ENCODE measurements at regions not wholly inside any gene's neighbourhood (a gene's known extent, or its start where the extent isn't known, plus 50 kb on each side); places are given as distances from the start of the nearest gene placed in this dataset.

GRCh38 chr14:97705976-97706375 is 908.8 kb downstream of the VRK1 start (continued):
- TF ChIP-seq ZNF449 (tag by site-specific recombination; IDR thresholded peaks at IDR 0.05) = no peak

GRCh38 chr14:97706819-97707218 is 909.6 kb downstream of the VRK1 start:
- ChIA-PET CTCF (no interaction called here), POLR2A (no interaction called here)
- TF ChIP-seq HIC1 (tag by site-specific recombination; IDR thresholded peaks at IDR 0.05) (no peak), ZNF664 (tag by site-specific recombination; IDR thresholded peaks at IDR 0.05) (no peak), ZBTB20 (tag by site-specific recombination; IDR thresholded peaks at IDR 0.05) (no peak), ZNF610 (tag by site-specific recombination; IDR thresholded peaks at IDR 0.05; ENCODE audit: borderline replicate concordance) (no peak), ZNF830 (tag by site-specific recombination; IDR thresholded peaks at IDR 0.05; ENCODE audit: low read depth) (no peak), ZNF514 (tag by site-specific recombination; IDR thresholded peaks at IDR 0.05) (no peak), ZNF174 (tag by site-specific recombination; IDR thresholded peaks at IDR 0.05) (no peak), REST (tag by site-specific recombination; IDR thresholded peaks at IDR 0.05) (no peak), IKZF3 (tag by site-specific recombination; IDR thresholded peaks at IDR 0.05) (no peak), ZNF114 (tag by site-specific recombination; IDR thresholded peaks at IDR 0.05) (no peak), MZF1 (tag by site-specific recombination; IDR thresholded peaks at IDR 0.05; ENCODE audit: borderline replicate concordance) (no peak), ZNF837 (tag by site-specific recombination; IDR thresholded peaks at IDR 0.05) (no peak), ZNF571 (tag by site-specific recombination; IDR thresholded peaks at IDR 0.05) (no peak), ZNF202 (tag by site-specific recombination; IDR thresholded peaks at IDR 0.05; ENCODE audit: borderline replicate concordance) (no peak), ZNF777 (tag by site-specific recombination; IDR thresholded peaks at IDR 0.05; ENCODE audit: borderline replicate concordance) (no peak), KLF9 (tag by site-specific recombination; IDR thresholded peaks at IDR 0.05; ENCODE audit: low read depth) (no peak), ZNF302 (tag by site-specific recombination; IDR thresholded peaks at IDR 0.05; ENCODE audit: low read depth) (no peak), ZNF394 (tag by site-specific recombination; IDR thresholded peaks at IDR 0.05; ENCODE audit: borderline replicate concordance) (no peak), ZNF121 (tag by site-specific recombination; IDR thresholded peaks at IDR 0.05) (no peak)
- Histone ChIP-seq H3K9me3 (ENCODE audit: control insufficient read depth, insufficient read depth, low read depth, low read length) (no peaks in the 10 kb centered on the region), H3K36me3 (ENCODE audit: control insufficient read depth in 2 of 2, insufficient read depth in 1 of 2, low read length in 2 of 2) (no peaks in the 10 kb centered on the region), H3K27ac (ENCODE audit: extremely low read depth, low read depth, low read length) (no peak overlapping the region), H3K4me1 (ENCODE audit: control insufficient read depth, insufficient read depth, low read length) (no peaks in the 10 kb centered on the region), H3K4me3 (ENCODE audit: low read depth, low read length) (no peak overlapping the region)
